A549 (cell line): ENCODE measurements at regions not wholly inside any gene's neighbourhood (a gene's known extent, or its start where the extent isn't known, plus 50 kb on each side); places are given as distances from the start of the nearest gene placed in this dataset.

ENCODE experiments used
- CTCF ChIP-seq: fragments of >200 bp; sonication (Bioruptor Twin); formaldehyde crosslinking; IDR thresholded peaks from 3 replicates; pipeline ENCODE4 v1.5.1; 2016
- RCOR1 ChIP-seq: fragments of 150-350 bp; IDR thresholded peaks from 2 replicates; pipeline ENCODE4 v1.6.1; 2014; ENCODE audit warnings: antibody characterized with exemption, low read length, low read depth
- RFX5 ChIP-seq: fragments of 450-650 bp; IDR thresholded peaks from 2 replicates; pipeline ENCODE4 v1.7.1; 2014; ENCODE audit warnings: antibody characterized with exemption, mild to moderate bottlenecking, moderate library complexity

- TF ChIP-seq CTCF (no peak), RCOR1 (no peak), RFX5 (no peak)
Observed at GRCh38 chr6:84282550-84282949, 55.1 kb upstream of the CEP162 start.
